ENCODE measurements at regions not wholly inside any gene's neighbourhood (a gene's known extent, or its start where the extent isn't known, plus 50 kb on each side); places are given as distances from the start of the nearest gene placed in this dataset.
A peak's percentile ranks its signal among the peaks of the same experiment; 100 is the strongest.

- Histone ChIP-seq H3K79me2 (ENCODE audit: low read length) (no peaks in the 10 kb centered on the region), H3K4me1 (ENCODE audit: insufficient read depth, low read length) (no peaks in the 10 kb centered on the region), H3K9ac (ENCODE audit: low read length) (no peak overlapping the region), H3K36me3 (ENCODE audit: low read depth, low read length) (no peaks in the 10 kb centered on the region), H4K20me1 (ENCODE audit: low read length) (no peaks in the 10 kb centered on the region), H3F3A (ENCODE audit: low read length, unreplicated experiment) (no peaks in the 10 kb centered on the region), H3K4me3 (ENCODE audit: low read length) (no peak overlapping the region), H3K9me2 (replicated peaks; ENCODE audit: low read length) (no peaks in the 10 kb centered on the region), H3K27me3 (ENCODE audit: low read length) (no peaks in the 10 kb centered on the region), H3K9me3 (ENCODE audit: low read length) (no peaks in the 10 kb centered on the region), H3K27ac (ENCODE audit: low read length) (no peak overlapping the region), H3K4me2 (ENCODE audit: low read length) (no peak overlapping the region), H2AFZ (ENCODE audit: low read length) (no peak overlapping the region)
- TF ChIP-seq EZH2phosphoT487 (IDR thresholded peaks at IDR 0.05; ENCODE audit: borderline replicate concordance, low read length) = no peak
- no peak for TF ChIP-seq EZH2 (IDR thresholded peaks at IDR 0.05; ENCODE audit: low read length, unreplicated experiment)
- no peak for TF ChIP-seq CTCF (conservative IDR thresholded peaks at IDR 0.05; ENCODE audit: low read depth, low read length)
- ATAC-seq = no peak
- intact Hi-C loops (cut with micrococcal nuclease) = no loop called here
- BruUV-seq (replicated peaks) = no TSS peak
- no peak for DNase-seq
- ChIA-PET POLR2A (ENCODE audit: unreplicated experiment) (no interaction called here), CTCF (no interaction called here)
Observed at GRCh38 chr13:103895835-103896531, 829.8 kb upstream of the SLC10A2 start.

DNA sequence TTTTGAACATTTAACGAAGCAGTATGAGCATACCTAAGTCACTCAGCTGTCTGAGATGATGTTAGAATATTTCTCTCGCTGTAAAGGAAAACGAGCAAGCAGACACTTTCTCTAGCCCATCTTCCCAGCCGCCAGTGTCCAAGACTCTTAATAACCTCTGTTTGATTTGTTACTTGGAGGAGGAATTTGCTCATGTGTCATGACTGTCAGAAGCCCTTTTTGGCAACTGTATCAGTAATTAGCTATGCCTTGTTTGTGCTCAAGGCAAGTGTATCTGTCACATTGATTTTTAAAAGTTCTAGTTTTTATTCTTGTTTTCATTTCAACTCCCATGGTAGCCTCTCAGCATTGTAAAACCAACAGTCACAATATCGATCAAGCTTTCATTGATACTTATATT lies 828.4 kb upstream of the SLC10A2 start:
- no peak overlapping the region for H2AFZ ChIP-seq (ENCODE audit: low read length)
- DNase-seq = no peak
- no peaks in the 10 kb centered on the region for H3K9me2 ChIP-seq (replicated peaks; ENCODE audit: low read length)
- H3K36me3 ChIP-seq (ENCODE audit: low read depth, low read length) = no peaks in the 10 kb centered on the region
- no peak overlapping the region for H3K4me2 ChIP-seq (ENCODE audit: low read length)
- no peak for ATAC-seq
- H3K27me3 ChIP-seq (ENCODE audit: low read length) = no peaks in the 10 kb centered on the region
- H3K9ac ChIP-seq (ENCODE audit: low read length) = no peak overlapping the region
- H3K4me1 ChIP-seq (ENCODE audit: insufficient read depth, low read length) = no peaks in the 10 kb centered on the region
- CTCF ChIA-PET = no interaction called here
- TF ChIP-seq CTCF (conservative IDR thresholded peaks at IDR 0.05; ENCODE audit: low read depth, low read length) = no peak
- no peak for TF ChIP-seq EZH2phosphoT487 (IDR thresholded peaks at IDR 0.05; ENCODE audit: borderline replicate concordance, low read length)
- no peak for TF ChIP-seq EZH2 (IDR thresholded peaks at IDR 0.05; ENCODE audit: low read length, unreplicated experiment)
- no TSS peak for BruUV-seq (replicated peaks)
- POLR2A ChIA-PET (ENCODE audit: unreplicated experiment) = no interaction called here
- H3F3A ChIP-seq (ENCODE audit: low read length, unreplicated experiment) = no peaks in the 10 kb centered on the region
- no peak overlapping the region for H3K4me3 ChIP-seq (ENCODE audit: low read length)
- intact Hi-C loops (cut with micrococcal nuclease) = no loop called here
- H3K79me2 ChIP-seq (ENCODE audit: low read length) = no peaks in the 10 kb centered on the region
- no peak overlapping the region for H3K27ac ChIP-seq (ENCODE audit: low read length)
- no peaks in the 10 kb centered on the region for H4K20me1 ChIP-seq (ENCODE audit: low read length)
- H3K9me3 ChIP-seq (ENCODE audit: low read length) = no peaks in the 10 kb centered on the region

GRCh38 chr13:103884101-103884723 lies 818.0 kb upstream of the SLC10A2 start:
- H3K27ac ChIP-seq (ENCODE audit: low read length) = no peak overlapping the region
- H3K9me3 ChIP-seq (ENCODE audit: low read length) = no peaks in the 10 kb centered on the region
- peak overlapping the region; percentile 41; the same call in 1 of the 2 replicates for H2AFZ ChIP-seq (ENCODE audit: low read length)
- no peak overlapping the region for H3K9ac ChIP-seq (ENCODE audit: low read length)
- ATAC-seq (no peak), DNase-seq (no peak)
- H3K36me3 ChIP-seq (ENCODE audit: low read depth, low read length) = no peaks in the 10 kb centered on the region
- intact Hi-C loops (cut with micrococcal nuclease) = loop anchor here (5.0 to 10.0 kb wide), 5 partner anchors 223 to 1321 kb away; no protein-coding TSS in a partner anchor
- ChIA-PET CTCF (no interaction called here), POLR2A (ENCODE audit: unreplicated experiment) (no interaction called here)
- H4K20me1 ChIP-seq (ENCODE audit: low read length) = no peaks in the 10 kb centered on the region
- no peaks in the 10 kb centered on the region for H3K27me3 ChIP-seq (ENCODE audit: low read length)
- H3K4me2 ChIP-seq (ENCODE audit: low read length) = peak overlapping the region; percentile 81; the same call in 1 of the 2 replicates
- TF ChIP-seq EZH2 (IDR thresholded peaks at IDR 0.05; ENCODE audit: low read length, unreplicated experiment) = no peak
- TF ChIP-seq EZH2phosphoT487 (IDR thresholded peaks at IDR 0.05; ENCODE audit: borderline replicate concordance, low read length) = no peak
- TF ChIP-seq CTCF (conservative IDR thresholded peaks at IDR 0.05; ENCODE audit: low read depth, low read length) = no peak
- no TSS peak for BruUV-seq (replicated peaks)
- H3F3A ChIP-seq (ENCODE audit: low read length, unreplicated experiment) = no peaks in the 10 kb centered on the region
- H3K9me2 ChIP-seq (replicated peaks; ENCODE audit: low read length) = no peaks in the 10 kb centered on the region
- H3K4me3 ChIP-seq (ENCODE audit: low read length) = no peak overlapping the region
- peaks cover 9% of the 10 kb centered on the region for H3K4me1 ChIP-seq (ENCODE audit: insufficient read depth, low read length)
- H3K79me2 ChIP-seq (ENCODE audit: low read length) = no peaks in the 10 kb centered on the region
